H54 (cell line): ENCODE measurements at regions not wholly inside any gene's neighbourhood (a gene's known extent, or its start where the extent isn't known, plus 50 kb on each side); places are given as distances from the start of the nearest gene placed in this dataset.

Experiments
- DNase-seq: peaks from one replicate; pipeline ENCODE4 v3.0.0; 2011; ENCODE audit warnings: low spot score, mixed read lengths; ENCODE audit not compliant: insufficient read length
- FAIRE-seq: peaks from 3 replicates; lab custom pipeline; 2011; peaks lifted over from hg19 to GRCh38; lab: Jason Lieb, UNC
- POLR2A ChIP-seq: IDR thresholded peaks from 2 replicates; pipeline ENCODE4 v1.6.1; 2011; ENCODE audit warnings: low read depth, mild to moderate bottlenecking, low read length

DNA sequence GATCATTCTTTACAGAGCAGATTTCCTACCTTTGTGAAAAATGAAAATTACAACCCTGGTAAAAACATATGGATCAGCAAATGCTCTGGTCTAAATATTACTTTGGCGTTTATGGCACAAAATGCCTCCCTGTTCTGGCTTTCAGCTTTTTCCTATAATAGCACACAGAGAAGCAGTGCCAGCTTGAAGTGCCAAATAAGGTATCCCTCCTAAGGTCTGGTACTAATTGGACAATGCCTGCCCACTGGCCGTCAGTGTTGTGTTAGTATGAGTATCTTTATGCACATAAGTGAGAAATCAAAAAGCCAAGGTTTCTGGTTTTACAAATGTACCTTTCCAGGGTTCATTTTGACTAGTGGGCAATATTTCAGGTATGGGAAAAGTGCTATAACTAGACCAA lies 1293.7 kb upstream of the FAM98A start:
- DNase-seq (no peak), FAIRE-seq (no peak)

DNA sequence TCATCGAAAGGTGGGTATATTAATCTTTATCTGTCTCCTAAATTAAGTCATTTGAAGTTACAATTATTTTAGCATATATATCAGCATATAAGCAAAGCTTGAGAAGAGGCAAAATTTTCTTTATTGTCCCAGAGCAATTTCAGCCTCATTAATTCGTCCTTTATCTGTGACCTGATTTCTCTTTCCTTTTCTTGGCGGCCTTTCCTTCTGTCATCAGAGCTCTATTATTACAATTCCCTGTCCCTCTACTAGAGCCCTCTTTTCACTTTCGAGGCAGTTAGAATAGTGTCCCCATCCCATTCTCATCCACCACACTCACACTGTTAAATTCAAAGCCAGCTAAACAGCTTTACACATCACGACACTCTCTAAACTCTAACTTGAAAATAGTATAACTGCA lies 1293.2 kb upstream of the FAM98A start:
- DNase-seq (no peak), FAIRE-seq (no peak)
- no peak for TF ChIP-seq POLR2A

More for the DNA sequence above, 1293.7 kb upstream of the FAM98A start:
- TF ChIP-seq POLR2A, result no peak

DNA sequence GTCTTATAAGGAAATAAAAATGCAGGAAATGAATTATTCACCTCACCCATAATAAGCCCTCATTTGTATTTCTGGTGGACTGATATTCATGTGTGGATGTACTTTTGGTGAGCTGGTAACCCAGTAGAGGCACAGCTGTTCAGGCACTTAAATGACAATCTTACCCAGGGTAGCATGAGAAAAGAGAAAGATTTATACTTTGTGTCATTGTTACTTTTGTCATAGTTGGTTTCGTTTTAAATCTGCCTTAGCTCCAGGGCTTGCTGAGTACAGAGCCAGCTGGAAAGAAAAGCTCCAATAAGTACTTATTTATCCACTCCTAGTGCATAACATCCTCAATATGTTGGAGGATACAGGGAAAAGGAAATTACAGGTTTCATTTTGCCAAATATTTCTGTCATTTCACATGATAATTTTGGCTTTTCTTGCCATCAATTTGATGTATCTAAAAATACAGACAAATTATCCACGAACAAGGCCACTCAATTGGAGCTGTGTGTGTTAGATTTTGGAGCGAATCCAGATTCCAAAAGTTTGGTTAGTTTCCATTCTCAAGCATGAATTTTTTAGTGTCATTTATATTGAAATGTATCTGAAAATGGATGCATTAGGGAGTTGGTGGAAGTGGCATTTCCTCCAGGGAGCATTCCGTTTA lies 1276.1 kb upstream of the FAM98A start:
- no peak for TF ChIP-seq POLR2A
- no peak for DNase-seq
- FAIRE-seq, result no peak

DNA sequence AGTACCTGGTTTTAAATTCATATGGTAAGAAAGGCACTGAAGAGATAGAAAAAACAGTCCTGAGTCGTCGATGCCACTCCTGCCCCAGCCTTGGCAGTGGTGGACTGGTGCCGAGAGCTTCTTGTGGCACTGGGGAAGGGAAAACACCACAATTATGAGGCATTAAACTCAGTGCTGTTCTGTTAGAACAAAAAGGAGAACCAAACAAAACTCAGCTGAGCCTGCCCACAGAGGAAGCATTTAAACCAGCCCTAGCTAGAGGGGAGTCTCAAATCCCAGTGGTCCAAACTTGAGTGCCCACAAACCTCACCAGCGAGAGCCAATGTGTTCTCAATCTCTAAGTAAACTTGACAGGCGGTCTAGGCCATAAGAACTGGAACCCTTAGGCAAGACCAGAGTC lies 1254.5 kb upstream of the FAM98A start:
- no peak for TF ChIP-seq POLR2A
- DNase-seq (no peak), FAIRE-seq (no peak)

DNA sequence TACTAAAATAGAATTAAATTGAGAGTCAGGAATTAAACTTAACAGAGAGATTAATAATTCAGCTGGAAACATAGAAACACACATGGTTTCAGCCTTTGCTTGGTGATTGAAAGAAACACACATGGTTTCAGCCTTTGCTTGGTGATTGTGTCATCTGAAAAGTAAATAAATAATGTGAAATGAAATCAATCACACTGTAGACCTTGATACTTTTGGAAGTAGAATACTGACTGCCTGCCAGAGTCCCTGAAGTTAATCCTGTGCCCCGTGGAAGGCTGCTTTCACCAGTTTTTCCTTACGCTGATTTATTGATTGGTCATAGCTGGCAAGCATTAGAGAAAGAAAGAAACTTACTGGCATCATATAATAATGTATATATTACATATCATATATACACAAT lies 1252.7 kb upstream of the FAM98A start:
- FAIRE-seq, result no peak
- TF ChIP-seq POLR2A, result no peak
- no peak for DNase-seq

DNA sequence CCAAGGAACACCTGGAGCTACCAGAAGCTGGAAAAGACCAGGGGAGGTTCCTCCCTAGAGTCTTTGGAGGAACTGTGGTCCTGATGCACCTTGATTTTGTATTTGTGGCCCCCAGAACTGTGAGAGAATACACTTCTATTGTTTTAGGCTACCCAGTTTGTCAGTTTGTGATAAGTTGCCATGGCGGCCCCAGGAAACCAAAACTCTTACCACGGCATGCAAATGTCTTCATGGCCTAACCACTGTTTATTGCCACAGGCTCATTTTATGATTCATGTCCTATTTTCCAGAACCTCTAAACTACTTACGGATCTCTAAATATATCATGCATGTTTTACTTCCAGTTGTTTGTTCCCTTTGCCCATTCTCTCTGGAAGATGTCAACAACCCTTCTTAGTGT lies 1250.7 kb upstream of the FAM98A start:
- no peak for TF ChIP-seq POLR2A
- no peak for FAIRE-seq
- DNase-seq, result no peak

DNA sequence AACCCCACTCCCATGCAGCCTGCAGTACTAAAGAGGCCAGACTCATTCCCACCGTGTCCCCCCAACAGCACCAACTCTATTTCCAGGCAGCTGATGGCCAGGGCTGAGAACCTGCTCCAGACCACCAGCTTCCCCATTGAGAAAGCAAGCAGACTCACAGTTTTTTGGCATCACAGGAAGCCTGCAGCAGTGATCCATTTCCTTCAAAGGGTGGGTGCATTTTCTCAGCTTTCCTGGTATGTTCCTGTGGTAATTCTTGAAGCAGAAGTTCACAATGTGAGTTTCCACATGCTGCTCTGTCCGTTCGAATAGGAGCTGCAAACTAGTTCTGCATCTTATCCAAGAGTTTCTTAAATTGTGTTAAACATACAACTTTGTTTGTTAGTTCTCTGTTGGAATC lies 1249.6 kb upstream of the FAM98A start:
- no peak for TF ChIP-seq POLR2A
- FAIRE-seq (no peak), DNase-seq (no peak)

DNA sequence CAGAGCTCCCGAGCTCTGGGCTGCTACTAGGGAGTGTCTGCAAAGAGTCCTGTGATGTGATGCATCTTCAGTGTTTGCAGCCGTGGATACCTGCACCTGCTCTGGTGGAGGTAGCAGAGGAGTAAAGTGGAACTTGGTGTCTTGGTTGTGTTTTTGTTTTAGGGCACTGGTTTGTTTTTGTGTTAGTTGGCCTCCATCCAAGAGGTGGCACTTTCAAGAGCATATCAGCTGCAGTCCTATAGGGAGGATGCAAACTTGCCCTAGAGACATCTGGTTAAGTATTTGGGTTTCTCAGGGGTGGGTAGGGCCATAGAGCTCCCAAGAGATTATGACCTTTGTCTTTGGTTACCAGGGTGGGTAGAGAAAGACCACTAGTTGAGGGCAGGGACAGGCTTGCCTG lies 1249.0 kb upstream of the FAM98A start:
- TF ChIP-seq POLR2A, result no peak
- DNase-seq, result no peak
- no peak for FAIRE-seq

DNA sequence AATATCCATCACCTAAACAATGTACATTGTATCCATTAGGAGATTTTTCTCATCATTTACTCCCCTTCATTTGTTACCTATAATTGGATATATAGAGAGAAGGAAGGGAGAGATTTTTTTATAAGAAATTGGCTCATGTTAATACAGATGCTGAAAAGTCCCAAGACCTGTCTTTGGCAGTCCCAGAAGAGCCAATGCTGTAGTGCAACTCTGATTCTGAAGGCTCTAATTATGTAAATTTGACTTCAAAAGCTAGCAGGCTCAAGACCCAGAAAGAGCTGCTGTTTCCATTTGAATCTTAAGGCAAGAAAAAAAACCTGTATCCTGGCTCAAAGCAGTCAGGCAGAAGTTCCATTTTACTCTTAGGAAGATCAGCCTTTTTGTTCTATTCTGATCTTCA lies 1245.5 kb upstream of the FAM98A start:
- DNase-seq, result no peak
- no peak for FAIRE-seq
- TF ChIP-seq POLR2A, result no peak

DNA sequence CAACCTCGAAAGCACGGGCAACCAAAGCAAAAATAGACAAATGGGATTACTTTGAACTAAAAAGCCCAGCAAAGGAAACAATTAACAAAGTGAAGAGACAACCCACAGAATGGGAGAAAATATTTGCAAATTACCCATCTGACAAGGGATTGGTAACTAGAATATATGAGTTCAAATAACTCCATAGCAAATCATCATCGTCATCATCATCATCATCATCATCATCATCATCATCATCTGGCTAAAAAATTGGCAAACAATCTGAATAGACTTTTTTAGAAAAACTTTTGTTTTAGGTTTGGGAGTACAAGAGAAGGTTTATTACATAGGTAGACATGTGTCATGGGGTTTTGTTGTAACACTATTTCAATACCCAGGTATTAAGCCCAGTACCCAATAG lies 1239.3 kb upstream of the FAM98A start:
- TF ChIP-seq POLR2A, result no peak
- DNase-seq (no peak), FAIRE-seq (no peak)

DNA sequence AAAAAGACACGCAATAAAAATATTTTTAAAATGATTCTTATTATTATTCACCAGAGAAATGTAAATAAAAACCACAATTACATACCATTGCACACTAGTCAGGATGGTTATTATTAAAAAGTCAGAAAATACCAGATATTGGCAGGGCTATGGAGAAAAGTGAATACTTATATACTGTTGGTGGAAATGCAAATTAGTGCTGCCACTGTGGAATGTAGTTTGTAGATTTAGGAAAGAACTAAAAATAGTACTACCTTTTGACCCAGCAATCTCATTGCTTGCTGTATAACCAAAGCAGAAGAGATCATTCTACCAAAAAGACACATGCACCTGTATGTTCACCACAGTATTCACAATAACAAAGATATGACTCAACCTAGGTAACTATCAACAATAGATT lies 1237.3 kb upstream of the FAM98A start:
- FAIRE-seq (no peak), DNase-seq (no peak)
- TF ChIP-seq POLR2A, result no peak

DNA sequence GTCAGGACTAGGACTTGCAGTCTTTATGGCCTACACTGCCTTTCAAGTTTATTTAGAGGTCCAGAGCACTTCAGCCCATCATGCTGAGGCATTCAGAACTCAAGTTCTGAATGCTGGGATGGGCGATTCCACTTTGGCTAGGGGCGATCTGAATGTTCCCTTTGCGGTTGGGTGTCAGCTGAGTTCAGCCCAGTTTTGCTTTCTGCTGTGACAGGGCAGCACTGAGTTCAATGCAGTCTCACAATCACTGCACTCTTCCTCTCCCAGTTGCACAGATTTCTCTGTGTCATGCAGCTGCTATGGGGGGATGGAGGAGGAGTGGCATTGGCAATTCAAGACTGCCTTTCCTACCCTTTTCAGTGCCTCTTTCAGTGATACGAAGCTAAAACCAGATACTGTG lies 1232.0 kb upstream of the FAM98A start:
- FAIRE-seq (no peak), DNase-seq (no peak)
- TF ChIP-seq POLR2A, result no peak

DNA sequence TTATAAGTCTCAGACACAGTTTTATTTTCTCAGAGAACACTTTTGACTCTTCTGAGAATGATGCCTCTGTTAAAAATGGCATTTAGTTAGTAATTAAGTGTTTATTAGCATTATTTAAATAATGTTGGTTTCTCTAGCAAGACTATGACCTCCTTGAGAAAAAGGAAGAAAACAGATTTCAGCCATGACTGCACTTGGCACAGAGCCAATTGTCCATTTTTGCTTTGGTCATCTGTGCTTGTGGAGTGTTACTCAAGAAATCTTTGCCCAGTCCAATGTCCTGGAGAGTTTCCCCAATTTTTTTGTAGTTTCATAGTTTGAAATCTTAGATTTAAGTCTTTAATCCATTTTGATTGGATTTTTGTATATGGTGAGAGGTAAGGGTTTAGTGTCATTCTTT lies 1229.4 kb upstream of the FAM98A start:
- DNase-seq, result no peak
- no peak for FAIRE-seq
- TF ChIP-seq POLR2A, result no peak

DNA sequence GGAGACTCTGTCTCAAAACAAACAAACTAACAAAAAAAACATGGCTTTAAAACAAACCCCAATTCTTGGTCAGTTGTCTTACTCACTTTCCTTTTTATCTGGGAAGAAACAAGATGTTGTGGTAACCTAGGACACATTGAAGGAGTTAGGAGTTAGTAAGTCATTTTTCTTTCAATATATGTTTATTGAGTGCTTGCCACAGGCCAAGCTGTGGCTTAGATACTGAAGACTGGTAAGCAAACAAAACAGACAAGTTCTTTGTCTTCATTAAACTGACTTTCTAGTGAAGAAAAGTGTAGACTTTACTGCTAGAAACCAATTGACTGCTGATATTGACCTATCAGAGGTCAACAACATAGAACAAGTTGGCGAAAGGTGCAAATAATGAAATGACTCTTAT lies 1228.3 kb upstream of the FAM98A start:
- DNase-seq, result no peak
- FAIRE-seq, result no peak
- no peak for TF ChIP-seq POLR2A

DNA sequence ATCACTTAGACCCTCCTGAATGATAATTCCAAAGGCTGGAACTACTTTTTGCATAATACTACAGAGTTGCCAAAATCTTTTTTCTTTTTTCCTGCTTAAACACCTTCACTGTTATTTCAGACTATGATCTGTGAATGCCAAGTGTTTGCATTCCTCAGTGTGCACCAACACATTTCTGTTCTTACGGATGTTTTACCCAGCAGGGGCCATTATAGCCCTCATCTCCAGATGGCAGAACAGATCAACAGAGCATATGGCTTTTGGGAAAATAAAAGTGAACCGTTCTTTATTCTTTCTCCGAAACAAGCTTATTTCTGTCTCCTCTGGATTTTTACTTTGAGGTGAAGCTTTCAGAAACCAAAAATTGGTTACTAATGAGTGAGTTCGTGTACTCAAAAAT lies 1226.6 kb upstream of the FAM98A start:
- no peak for FAIRE-seq
- TF ChIP-seq POLR2A, result no peak
- no peak for DNase-seq

DNA sequence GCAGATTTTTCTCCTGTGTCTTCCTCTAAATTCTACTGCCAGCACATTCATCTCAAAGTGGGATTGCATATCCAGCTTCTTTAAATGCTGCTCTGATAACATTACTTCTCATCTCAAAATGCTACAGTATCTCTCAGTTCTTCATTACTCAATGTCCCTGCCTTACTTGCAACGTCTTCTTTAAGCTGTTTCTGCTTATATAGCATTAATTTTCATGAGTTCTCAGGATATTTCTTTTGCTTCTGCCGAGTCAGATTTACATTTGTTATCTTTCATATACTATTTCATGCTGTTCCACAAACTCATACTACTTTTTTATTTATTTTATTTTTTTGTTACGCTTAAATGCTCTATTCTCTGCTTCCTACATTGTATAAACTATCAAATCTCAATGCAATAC lies 1223.5 kb upstream of the FAM98A start:
- FAIRE-seq, result no peak
- no peak for TF ChIP-seq POLR2A
- DNase-seq, result no peak
